ENCODE measurements at regions not wholly inside any gene's neighbourhood (a gene's known extent, or its start where the extent isn't known, plus 50 kb on each side); places are given as distances from the start of the nearest gene placed in this dataset.
"Not testable (repeated sequence)": the region's sequence is repeated elsewhere in the genome, so short reads cannot be mapped to it uniquely, and the experiment has no call there.

DNA sequence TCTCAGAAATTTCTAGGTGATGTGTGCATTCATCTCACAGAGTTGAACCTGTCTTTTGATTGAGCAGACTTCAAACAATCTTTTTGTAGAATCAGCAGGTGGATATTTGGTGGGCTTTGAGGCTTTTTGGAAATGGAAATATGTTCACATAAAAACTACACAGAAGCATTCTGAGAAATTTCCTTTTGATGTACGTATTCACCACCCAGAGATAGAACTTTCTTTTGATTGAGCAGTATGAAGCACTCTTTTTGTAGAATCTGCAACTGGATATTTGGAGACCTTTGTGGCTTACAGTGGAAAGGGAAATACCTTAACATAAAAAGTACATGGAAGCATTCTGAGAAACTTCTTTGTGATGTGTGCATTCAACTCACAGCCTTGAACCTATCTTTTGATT, 3515.0 kb downstream of the GOLGA6L6 start:
- Mint-ChIP-seq H3K4me3 (no peak overlapping the region), H3K9me3 (peaks cover 17 to 62% (median 43%) of the 10 kb centered on the region in 5 donors), H3K27me3 (no peaks in the 10 kb centered on the region), H3K4me1 (peaks cover 0 to 4% (median 0%) of the 10 kb centered on the region in 3 donors), H3K27ac (no peak overlapping the region), H3K36me3 (peaks cover 0 to 1% (median 0%) of the 10 kb centered on the region in 3 donors)
- no peaks in the 10 kb centered on the region for H3K4me1 ChIP-seq (ENCODE audit: insufficient read depth, low read length)
- no peaks in the 10 kb centered on the region for H3K9me3 ChIP-seq (ENCODE audit: low read length)
- CTCF ChIA-PET: no interaction called here
- no peak for DNase-seq
- POLR2A ChIA-PET: no interaction called here
- H3K27ac ChIP-seq (ENCODE audit: low read depth, low read length): no peak overlapping the region
- H3K36me3 ChIP-seq (ENCODE audit: insufficient read depth, low read length): no peaks in the 10 kb centered on the region
- H3K27me3 ChIP-seq (ENCODE audit: insufficient read depth, low read length, poor library complexity, severe bottlenecking): no peaks in the 10 kb centered on the region
- no peak overlapping the region for H3K4me3 ChIP-seq (ENCODE audit: low read length)

DNA sequence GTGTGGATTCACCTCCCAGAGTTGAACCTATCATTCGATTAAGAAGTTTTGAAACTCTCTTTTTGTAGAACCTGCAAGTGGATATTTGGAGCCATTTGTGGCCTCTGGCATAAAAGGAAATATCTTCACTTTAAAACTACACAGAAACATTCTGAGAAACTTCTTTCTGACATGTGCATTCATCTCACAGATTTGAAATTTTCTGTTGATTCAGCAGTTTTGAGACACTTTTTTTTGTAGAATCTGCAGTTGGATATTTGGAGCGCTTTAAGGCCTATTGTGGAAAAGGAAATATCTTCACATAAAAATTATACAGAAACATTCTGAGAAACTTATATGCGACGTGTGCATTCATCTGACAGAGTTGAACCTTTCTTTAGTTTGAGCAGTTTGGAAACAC, 3519.6 kb downstream of the GOLGA6L6 start:
- H3K36me3 Mint-ChIP-seq; H3K27me3 ChIP-seq (ENCODE audit: insufficient read depth, low read length, poor library complexity, severe bottlenecking); H3K4me1 Mint-ChIP-seq; H3K4me3 ChIP-seq (ENCODE audit: low read length); H3K27ac ChIP-seq (ENCODE audit: low read depth, low read length); H3K4me3 Mint-ChIP-seq; H3K9me3 ChIP-seq (ENCODE audit: low read length); DNase-seq; POLR2A ChIA-PET; H3K4me1 ChIP-seq (ENCODE audit: insufficient read depth, low read length); CTCF ChIA-PET; H3K36me3 ChIP-seq (ENCODE audit: insufficient read depth, low read length); H3K27me3 Mint-ChIP-seq; H3K27ac Mint-ChIP-seq: not testable (repeated sequence)
- peaks cover 5 to 48% (median 21%) of the 10 kb centered on the region in 5 donors for H3K9me3 Mint-ChIP-seq
